Thyroid gland (tissue), 4 donors: ENCODE measurements at regions not wholly inside any gene's neighbourhood (a gene's known extent, or its start where the extent isn't known, plus 50 kb on each side); places are given as distances from the start of the nearest gene placed in this dataset.

Experiments
- POLR2A ChIP-seq, 2 donors: fragments of 450-650 bp; IDR thresholded peaks; one replicate each; pipeline ENCODE4 v1.6.1; 2017; ENCODE audit warnings: antibody characterized with exemption in 2 of 2, mild to moderate bottlenecking in 2 of 2, moderate library complexity in 1 of 2
- TF ChIP-seq, protein P1 (sequence below), 6 experiments: fragments of 200-600 bp in 3 of 6; fragments of 450-650 bp in 3 of 6; sonication (generic) in 3 of 6; IDR thresholded peaks; one replicate each; pipeline ENCODE4 v1.5.1; 2016 to 2019; ENCODE audit warnings: antibody characterized with exemption in 6 of 6, mild to moderate bottlenecking in 2 of 6, inconsistent platforms in 1 of 6, moderate library complexity in 1 of 6

DNA sequence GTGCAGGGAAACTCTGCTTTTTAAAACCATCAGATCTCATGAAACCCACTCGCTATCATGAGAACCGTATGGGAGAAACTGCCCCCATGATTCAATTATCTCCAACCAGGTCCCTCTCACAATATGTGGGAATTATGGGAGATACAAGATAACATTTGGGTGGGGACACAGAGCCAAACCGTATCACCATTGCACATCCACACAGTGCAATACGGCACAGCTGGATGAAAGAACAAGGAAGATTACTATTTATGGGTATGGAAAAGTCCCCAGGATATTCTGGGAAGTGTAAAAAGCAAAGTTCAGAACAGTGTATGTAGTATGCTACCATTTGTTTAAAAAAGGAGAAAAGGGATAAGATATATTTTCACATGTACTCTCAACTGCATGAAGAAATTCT lies 290.1 kb downstream of the PIK3C3 start:
- TF ChIP-seq, protein P1, sequence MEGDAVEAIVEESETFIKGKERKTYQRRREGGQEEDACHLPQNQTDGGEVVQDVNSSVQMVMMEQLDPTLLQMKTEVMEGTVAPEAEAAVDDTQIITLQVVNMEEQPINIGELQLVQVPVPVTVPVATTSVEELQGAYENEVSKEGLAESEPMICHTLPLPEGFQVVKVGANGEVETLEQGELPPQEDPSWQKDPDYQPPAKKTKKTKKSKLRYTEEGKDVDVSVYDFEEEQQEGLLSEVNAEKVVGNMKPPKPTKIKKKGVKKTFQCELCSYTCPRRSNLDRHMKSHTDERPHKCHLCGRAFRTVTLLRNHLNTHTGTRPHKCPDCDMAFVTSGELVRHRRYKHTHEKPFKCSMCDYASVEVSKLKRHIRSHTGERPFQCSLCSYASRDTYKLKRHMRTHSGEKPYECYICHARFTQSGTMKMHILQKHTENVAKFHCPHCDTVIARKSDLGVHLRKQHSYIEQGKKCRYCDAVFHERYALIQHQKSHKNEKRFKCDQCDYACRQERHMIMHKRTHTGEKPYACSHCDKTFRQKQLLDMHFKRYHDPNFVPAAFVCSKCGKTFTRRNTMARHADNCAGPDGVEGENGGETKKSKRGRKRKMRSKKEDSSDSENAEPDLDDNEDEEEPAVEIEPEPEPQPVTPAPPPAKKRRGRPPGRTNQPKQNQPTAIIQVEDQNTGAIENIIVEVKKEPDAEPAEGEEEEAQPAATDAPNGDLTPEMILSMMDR (IDR thresholded peaks at IDR 0.05) = no peak
- TF ChIP-seq POLR2A (IDR thresholded peaks at IDR 0.05) = no peak
